BE2C (cell line): ENCODE measurements at regions not wholly inside any gene's neighbourhood (a gene's known extent, or its start where the extent isn't known, plus 50 kb on each side); places are given as distances from the start of the nearest gene placed in this dataset.
"Not testable (repeated sequence)": the region's sequence is repeated elsewhere in the genome, so short reads cannot be mapped to it uniquely, and the experiment has no call there.

Experiments used
- DNase-seq: peaks from one replicate; pipeline ENCODE4 v3.0.0-alpha.2; 2020
- H3K27me3 ChIP-seq: fragments of 250-450 bp; sonication (Bioruptor Pico); 2 replicates; pipeline ENCODE4 v1.5.1; 2020; ENCODE audit warnings: mild to moderate bottlenecking
- H3K36me3 ChIP-seq: fragments of 250-450 bp; sonication (Bioruptor Pico); 2 replicates; pipeline ENCODE4 v1.5.1; 2020; ENCODE audit warnings: mild to moderate bottlenecking
- H3K4me1 ChIP-seq: fragments of 250-450 bp; sonication (Bioruptor Pico); 2 replicates; pipeline ENCODE4 v1.5.1; 2020
- H3K4me3 ChIP-seq: 2 replicates; pipeline ENCODE4 v1.5.1; 2011; ENCODE audit warnings: low read depth, low read length
- H3K9me3 ChIP-seq: fragments of 250-450 bp; sonication (Bioruptor Pico); 2 replicates; pipeline ENCODE4 v1.5.1; 2020
- CTCF ChIP-seq: IDR thresholded peaks from 2 replicates; pipeline ENCODE4 v1.5.1; 2012; ENCODE audit warnings: mild to moderate bottlenecking, low read depth, low read length

GRCh38 chr14:82011460-82011859, 477.8 kb upstream of the SEL1L start:
- no peaks in the 10 kb centered on the region; the same call in 1 of the 2 replicates for H3K9me3 ChIP-seq

GRCh38 chr14:82029038-82029437, 495.4 kb upstream of the SEL1L start:
- TF ChIP-seq CTCF: no peak
- Histone ChIP-seq H3K4me1 (no peaks in the 10 kb centered on the region), H3K9me3 (no peaks in the 10 kb centered on the region), H3K4me3 (no peak overlapping the region), H3K36me3 (no peaks in the 10 kb centered on the region), H3K27me3 (no peaks in the 10 kb centered on the region)
- no peak for DNase-seq

More at GRCh38 chr14:82011460-82011859, 477.8 kb upstream of the SEL1L start:
- H3K36me3 ChIP-seq: no peaks in the 10 kb centered on the region
- no peak for DNase-seq
- H3K4me3 ChIP-seq: no peak overlapping the region
- no peak for TF ChIP-seq CTCF
- no peaks in the 10 kb centered on the region for H3K27me3 ChIP-seq
- no peaks in the 10 kb centered on the region for H3K4me1 ChIP-seq

GRCh38 chr14:82035397-82035796, 501.7 kb upstream of the SEL1L start:
- no peaks in the 10 kb centered on the region for H3K4me1 ChIP-seq
- H3K4me3 ChIP-seq: no peak overlapping the region
- DNase-seq: no peak
- H3K9me3 ChIP-seq: no peaks in the 10 kb centered on the region
- H3K27me3 ChIP-seq: no peaks in the 10 kb centered on the region
- no peaks in the 10 kb centered on the region for H3K36me3 ChIP-seq
- no peak for TF ChIP-seq CTCF

- H3K4me3 ChIP-seq, H3K9me3 ChIP-seq, H3K4me1 ChIP-seq, DNase-seq, H3K27me3 ChIP-seq, H3K36me3 ChIP-seq: not testable (repeated sequence)
Observed at GRCh38 chr14:82038066-82038465, 504.4 kb upstream of the SEL1L start.

GRCh38 chr14:82045339-82045738, 511.7 kb upstream of the SEL1L start:
- no peak for TF ChIP-seq CTCF
- Histone ChIP-seq H3K4me1 (no peaks in the 10 kb centered on the region), H3K4me3 (no peak overlapping the region), H3K36me3 (no peaks in the 10 kb centered on the region), H3K9me3 (no peaks in the 10 kb centered on the region), H3K27me3 (no peaks in the 10 kb centered on the region)
- DNase-seq: no peak

- no peak for TF ChIP-seq CTCF
- no peaks in the 10 kb centered on the region for H3K27me3 ChIP-seq
- no peaks in the 10 kb centered on the region for H3K9me3 ChIP-seq
- H3K4me3 ChIP-seq: no peak overlapping the region
- H3K36me3 ChIP-seq: no peaks in the 10 kb centered on the region
- DNase-seq: no peak
- no peaks in the 10 kb centered on the region for H3K4me1 ChIP-seq
Observed at GRCh38 chr14:82046512-82047226, 513.0 kb upstream of the SEL1L start.
